ENCODE measurements at regions not wholly inside any gene's neighbourhood (a gene's known extent, or its start where the extent isn't known, plus 50 kb on each side); places are given as distances from the start of the nearest gene placed in this dataset.

- FAIRE-seq = no peak
- ChIA-PET CTCF (no interaction called here), POLR2A (no interaction called here)
- Histone ChIP-seq H3K4me3 (no peak overlapping the region), H3K4me1 (no peaks in the 10 kb centered on the region), H3K9me3 (no peaks in the 10 kb centered on the region), H3K4me2 (no peak overlapping the region), H3K27ac (no peak overlapping the region)
- DNase-seq (ENCODE audit: low read depth in 1 of 2, low spot score in 1 of 2) = no peak
- no peak for TF ChIP-seq NPAS2 (CRISPR knock-in tag; IDR thresholded peaks at IDR 0.05; ENCODE audit: borderline replicate concordance)
- no peak for TF ChIP-seq FOXS1 (CRISPR knock-in tag; IDR thresholded peaks at IDR 0.05)
- no peak for TF ChIP-seq KDM5A (IDR thresholded peaks at IDR 0.05)
- TF ChIP-seq EHF (CRISPR knock-in tag; IDR thresholded peaks at IDR 0.05) = no peak
- TF ChIP-seq CBX2 (IDR thresholded peaks at IDR 0.05; ENCODE audit: borderline replicate concordance, low read depth) = no peak
- no peak for TF ChIP-seq SREBF2 (IDR thresholded peaks at IDR 0.05)
- no peak for TF ChIP-seq ESRRA (IDR thresholded peaks at IDR 0.05; ENCODE audit: borderline replicate concordance, low read length)
- no peak for TF ChIP-seq ZSCAN20 (CRISPR knock-in tag; IDR thresholded peaks at IDR 0.05)
- TF ChIP-seq NFE2L2 (conservative IDR thresholded peaks at IDR 0.05; ENCODE audit: low read length) = no peak
- TF ChIP-seq EP300 (IDR thresholded peaks at IDR 0.05) = no peak
- TF ChIP-seq POLR2A (IDR thresholded peaks at IDR 0.05; ENCODE audit: low read length) = no peak
- no peak for TF ChIP-seq BHLHE40 (IDR thresholded peaks at IDR 0.05; ENCODE audit: low read depth, low read length)
- no peak for ATAC-seq
- WGBS (ENCODE audit: missing lambda C conversion rate) = 58% methylated on average over 2 of the region's 2 CpGs
These were observed 986.0 kb downstream of the NLGN4Y start for GRCh38 chrY:15510288-15510687.

- ChIA-PET POLR2A (no interaction called here), CTCF (no interaction called here)
- 88% methylated on average over 2 of the region's 5 CpGs for WGBS (ENCODE audit: missing lambda C conversion rate)
These were observed 986.8 kb downstream of the NLGN4Y start for GRCh38 chrY:15510984-15511650.

GRCh38 chrY:15535131-15535530, 1010.8 kb downstream of the NLGN4Y start:
- no peaks in the 10 kb centered on the region for H3K4me1 ChIP-seq
- POLR2A ChIA-PET = no interaction called here
- H3K9me3 ChIP-seq = no peaks in the 10 kb centered on the region

More at GRCh38 chrY:15510984-15511650, 986.8 kb downstream of the NLGN4Y start:
- no peak for ATAC-seq
- Histone ChIP-seq H3K4me1 (no peaks in the 10 kb centered on the region), H3K27ac (no peak overlapping the region), H3K9me3 (no peaks in the 10 kb centered on the region), H3K4me3 (no peak overlapping the region), H3K4me2 (no peak overlapping the region)
- TF ChIP-seq KDM5A (IDR thresholded peaks at IDR 0.05) (no peak), ZFP36 (IDR thresholded peaks at IDR 0.05; ENCODE audit: borderline replicate concordance, partially characterized antibody) (no peak), ZC3H11A (IDR thresholded peaks at IDR 0.05) (no peak), HES2 (IDR thresholded peaks at IDR 0.05) (no peak), MYC (IDR thresholded peaks at IDR 0.05; ENCODE audit: borderline replicate concordance, low read length) (no peak), CBX2 (IDR thresholded peaks at IDR 0.05; ENCODE audit: borderline replicate concordance, low read depth) (no peak), PHF8 (IDR thresholded peaks at IDR 0.05; ENCODE audit: borderline replicate concordance, low read depth) (no peak), PBX3 (IDR thresholded peaks at IDR 0.05) (no peak), EHF (CRISPR knock-in tag; IDR thresholded peaks at IDR 0.05) (no peak), MAZ (IDR thresholded peaks at IDR 0.05; ENCODE audit: borderline replicate concordance, low read depth, low read length) (no peak), RAD21 (conservative IDR thresholded peaks at IDR 0.05 in 1 of 2, IDR thresholded peaks at IDR 0.05 in 1 of 2) (no peak), BHLHE40 (IDR thresholded peaks at IDR 0.05; ENCODE audit: low read depth, low read length) (no peak), ATOH8 (CRISPR knock-in tag; IDR thresholded peaks at IDR 0.05; ENCODE audit: low read depth) (no peak), MAX (IDR thresholded peaks at IDR 0.05) (no peak), SREBF2 (IDR thresholded peaks at IDR 0.05) (no peak), RCOR1 (IDR thresholded peaks at IDR 0.05; ENCODE audit: low read depth, low read length) (no peak)
- DNase-seq (ENCODE audit: low read depth in 1 of 2, low spot score in 1 of 2) = no peak
- no peak for FAIRE-seq

More at GRCh38 chrY:15535131-15535530, 1010.8 kb downstream of the NLGN4Y start:
- Histone ChIP-seq H3K4me3 (no peak overlapping the region), H3K4me2 (no peak overlapping the region), H3K27ac (no peak overlapping the region)
- no peak for ATAC-seq
- FAIRE-seq = no peak
- 82% methylated on average over 4 of the region's 5 CpGs for WGBS (ENCODE audit: missing lambda C conversion rate)
- no peak for TF ChIP-seq HMGXB4 (CRISPR knock-in tag; IDR thresholded peaks at IDR 0.05; ENCODE audit: borderline replicate concordance)
- TF ChIP-seq ZFP36 (IDR thresholded peaks at IDR 0.05; ENCODE audit: borderline replicate concordance, partially characterized antibody) = no peak
- TF ChIP-seq BHLHE40 (IDR thresholded peaks at IDR 0.05; ENCODE audit: low read depth, low read length) = no peak
- no peak for TF ChIP-seq E2F6 (IDR thresholded peaks at IDR 0.05; ENCODE audit: borderline replicate concordance, low read depth)
- TF ChIP-seq PHF8 (IDR thresholded peaks at IDR 0.05; ENCODE audit: borderline replicate concordance, low read depth) = no peak
- no peak for TF ChIP-seq TP53 (CRISPR knock-in tag; IDR thresholded peaks at IDR 0.05)
- no peak for TF ChIP-seq MAX (IDR thresholded peaks at IDR 0.05)
- TF ChIP-seq GATA3 (IDR thresholded peaks at IDR 0.05; ENCODE audit: borderline replicate concordance) = no peak
- no peak for TF ChIP-seq FOSL2 (IDR thresholded peaks at IDR 0.05)
- no peak for TF ChIP-seq FOSL2 (CRISPR knock-in tag; IDR thresholded peaks at IDR 0.05)
- CTCF ChIA-PET = no interaction called here
- no peak for DNase-seq (ENCODE audit: low read depth in 1 of 2, low spot score in 1 of 2)

Measured in A549 (cell line).